Bone marrow (tissue), 2 donors: ENCODE measurements at regions not wholly inside any gene's neighbourhood (a gene's known extent, or its start where the extent isn't known, plus 50 kb on each side); places are given as distances from the start of the nearest gene placed in this dataset.

Experiments
- DNase-seq, 2 donors: peaks; one replicate each; lab custom pipeline; 2025; lab: John Stamatoyannopoulos, UW

- no peak for DNase-seq
Measured at GRCh38 chr13:99892866-99893504, 78.6 kb downstream of the ZIC5 start.

- DNase-seq: no peak
Measured at GRCh38 chr13:99892196-99892613, 79.4 kb downstream of the ZIC5 start.

- no peak for DNase-seq
Measured at GRCh38 chr13:99886706-99887105, 84.9 kb downstream of the ZIC5 start.

- DNase-seq: no peak
Measured at GRCh38 chr13:99884913-99885312, 86.7 kb downstream of the ZIC5 start.

GRCh38 chr13:99883805-99884204 is 87.8 kb downstream of the ZIC5 start:
- no peak for DNase-seq

GRCh38 chr13:99878921-99879610 is 92.5 kb downstream of the ZIC5 start:
- no peak for DNase-seq

GRCh38 chr13:99876651-99877050 is 94.9 kb downstream of the ZIC5 start:
- no peak for DNase-seq

- DNase-seq: no peak
Measured at GRCh38 chr13:99875391-99875790, 96.2 kb downstream of the ZIC5 start.

- DNase-seq: no peak
Measured at GRCh38 chr13:99873832-99874430, 97.6 kb downstream of the ZIC5 start.

GRCh38 chr13:99873141-99873540 is 98.4 kb downstream of the ZIC5 start:
- DNase-seq: no peak

GRCh38 chr13:99871249-99871898 is 100.2 kb downstream of the ZIC5 start:
- no peak for DNase-seq

- no peak for DNase-seq
Measured at GRCh38 chr13:99870541-99870940, 101.0 kb downstream of the ZIC5 start.

GRCh38 chr13:99869830-99870229 is 101.7 kb downstream of the ZIC5 start:
- no peak for DNase-seq

GRCh38 chr13:99868767-99869166 is 102.8 kb downstream of the ZIC5 start:
- no peak for DNase-seq

GRCh38 chr13:99867535-99868257 is 103.9 kb downstream of the ZIC5 start:
- no peak for DNase-seq

GRCh38 chr13:99866781-99867180 is 104.8 kb downstream of the ZIC5 start:
- no peak for DNase-seq

GRCh38 chr13:99865420-99865930 is 106.1 kb downstream of the ZIC5 start:
- DNase-seq: no peak

GRCh38 chr13:99864627-99864990 is 107.0 kb downstream of the ZIC5 start:
- DNase-seq: no peak

- DNase-seq: no peak
Measured at GRCh38 chr13:99863789-99864626, 107.6 kb downstream of the ZIC5 start.

- no peak for DNase-seq
Measured at GRCh38 chr13:99862244-99862643, 109.3 kb downstream of the ZIC5 start.

- no peak for DNase-seq
Measured at GRCh38 chr13:99861771-99862170, 109.8 kb downstream of the ZIC5 start.
